Testis (tissue), 2 donors: ENCODE measurements at regions not wholly inside any gene's neighbourhood (a gene's known extent, or its start where the extent isn't known, plus 50 kb on each side); places are given as distances from the start of the nearest gene placed in this dataset.

Source experiments
- CTCF ChIP-seq, 3 experiments: fragments of 450-650 bp in 2 of 3; fragments of 200-600 bp in 1 of 3; sonication (generic) in 1 of 3; IDR thresholded peaks; one replicate each; pipeline ENCODE4 v1.5.1; 2016 to 2019; ENCODE audit warnings: antibody characterized with exemption in 3 of 3, mild to moderate bottlenecking in 2 of 3, moderate library complexity in 1 of 3
- POLR2A ChIP-seq: fragments of 450-650 bp; IDR thresholded peaks from one replicate; pipeline ENCODE4 v1.6.1; 2017; ENCODE audit warnings: antibody characterized with exemption, mild to moderate bottlenecking, moderate library complexity

DNA sequence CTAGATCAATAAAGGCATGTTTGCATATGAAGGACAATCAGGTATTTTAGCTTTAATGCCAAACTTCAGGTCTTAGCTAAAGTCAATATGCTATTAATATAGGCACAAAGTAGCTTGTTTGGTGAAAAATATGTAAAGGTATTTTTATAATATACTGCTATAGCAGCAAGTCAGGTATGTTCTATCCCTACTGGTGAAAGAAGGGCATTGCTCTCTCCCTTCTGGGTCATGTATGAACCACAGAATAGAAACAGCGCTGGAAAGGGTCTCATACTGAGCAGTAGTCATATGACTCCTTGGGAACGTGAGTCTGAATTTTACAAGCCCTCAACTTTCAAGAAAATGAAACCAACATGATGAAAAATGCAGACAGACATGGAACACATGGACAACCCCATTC, 314.6 kb downstream of the GRIN2B start:
- TF ChIP-seq CTCF (IDR thresholded peaks at IDR 0.05) = peak in 1 of 3 experiments; percentile 36
- TF ChIP-seq POLR2A = no peak
